Colonic mucosa (tissue), 4 donors: ENCODE measurements at regions not wholly inside any gene's neighbourhood (a gene's known extent, or its start where the extent isn't known, plus 50 kb on each side); places are given as distances from the start of the nearest gene placed in this dataset.

Experiments
- DNase-seq: peaks from one replicate; pipeline ENCODE4 v3.0.0-alpha.2; 2020
- H3K27ac ChIP-seq: fragments of 200-600 bp; one replicate; pipeline ENCODE4 v1.8.0; 2021
- H3K27me3 ChIP-seq: fragments of 200-600 bp; one replicate; pipeline ENCODE4 v1.8.0; 2021
- H3K36me3 ChIP-seq: fragments of 200-600 bp; one replicate; pipeline ENCODE4 v1.8.0; 2021
- H3K4me1 ChIP-seq: fragments of 200-600 bp; one replicate; pipeline ENCODE4 v1.8.0; 2021; ENCODE audit warnings: mild to moderate bottlenecking
- H3K4me3 ChIP-seq: fragments of 200-600 bp; one replicate; pipeline ENCODE4 v1.8.0; 2021
- H3K9ac ChIP-seq, 2 donors: one replicate each; pipeline ENCODE4 v1.7.0; 2013; ENCODE audit warnings: control low read depth in 2 of 2, low read depth in 2 of 2, low read length in 2 of 2
- H3K9me3 ChIP-seq: fragments of 200-600 bp; one replicate; pipeline ENCODE4 v1.8.0; 2021
- CTCF ChIP-seq: fragments of 200-600 bp; IDR thresholded peaks from one replicate; pipeline ENCODE4 v1.8.0; 2022; ENCODE audit warnings: antibody characterized with exemption, mild to moderate bottlenecking
- intact Hi-C: fragments of 100-400 bp; cut with DNase I; formaldehyde crosslinking; loops from one replicate; pipeline ENCODE4 v1.14.1; 2022
- donor health status: healthy.
- donor health status: DM: no; HTN: no; CAD: no.
- donor health status: DM: no; HTN: no; CAD: no.

- H3K9me3 ChIP-seq, result no peaks in the 10 kb centered on the region
- intact Hi-C loops, result no loop called here
Measured at GRCh38 chr13:87944038-87944437, 272.9 kb downstream of the SLITRK5 start.

GRCh38 chr13:87952377-87952776 lies 281.2 kb downstream of the SLITRK5 start:
- H3K4me1 ChIP-seq, result no peaks in the 10 kb centered on the region
- H3K9ac ChIP-seq, result no peak overlapping the region
- H3K36me3 ChIP-seq, result no peaks in the 10 kb centered on the region
- no peak for DNase-seq
- no peak overlapping the region for H3K27ac ChIP-seq
- no peak for TF ChIP-seq CTCF
- intact Hi-C loops, result no loop called here
- H3K27me3 ChIP-seq, result no peaks in the 10 kb centered on the region
- H3K4me3 ChIP-seq, result no peak overlapping the region
- no peaks in the 10 kb centered on the region for H3K9me3 ChIP-seq

More at GRCh38 chr13:87944038-87944437, 272.9 kb downstream of the SLITRK5 start:
- Histone ChIP-seq H3K4me3 (no peak overlapping the region), H3K36me3 (no peaks in the 10 kb centered on the region), H3K27ac (no peak overlapping the region), H3K9ac (no peak overlapping the region), H3K27me3 (no peaks in the 10 kb centered on the region), H3K4me1 (no peaks in the 10 kb centered on the region)
- DNase-seq, result no peak
- TF ChIP-seq CTCF, result no peak

- H3K4me3 ChIP-seq, result no peak overlapping the region
- intact Hi-C loops, result no loop called here
- no peaks in the 10 kb centered on the region for H3K9me3 ChIP-seq
- H3K27ac ChIP-seq, result no peak overlapping the region
- H3K9ac ChIP-seq, result no peak overlapping the region
- no peak for DNase-seq
- no peaks in the 10 kb centered on the region for H3K27me3 ChIP-seq
- H3K4me1 ChIP-seq, result no peaks in the 10 kb centered on the region
- no peaks in the 10 kb centered on the region for H3K36me3 ChIP-seq
- TF ChIP-seq CTCF, result no peak
Measured at GRCh38 chr13:87953381-87953780, 282.2 kb downstream of the SLITRK5 start.

- H3K27ac ChIP-seq, result no peak overlapping the region
- no peak for TF ChIP-seq CTCF
- H3K9me3 ChIP-seq, result no peaks in the 10 kb centered on the region
- H3K27me3 ChIP-seq, result no peaks in the 10 kb centered on the region
- intact Hi-C loops, result no loop called here
- no peaks in the 10 kb centered on the region for H3K36me3 ChIP-seq
- no peak overlapping the region for H3K4me3 ChIP-seq
- no peak for DNase-seq
- no peak overlapping the region for H3K9ac ChIP-seq
- H3K4me1 ChIP-seq, result no peaks in the 10 kb centered on the region
Measured at GRCh38 chr13:87954091-87954490, 282.9 kb downstream of the SLITRK5 start.

- Histone ChIP-seq H3K36me3 (no peaks in the 10 kb centered on the region), H3K27me3 (no peaks in the 10 kb centered on the region), H3K9me3 (no peaks in the 10 kb centered on the region), H3K9ac (no peak overlapping the region), H3K4me1 (no peaks in the 10 kb centered on the region), H3K27ac (no peak overlapping the region), H3K4me3 (no peak overlapping the region)
- intact Hi-C loops, result no loop called here
- no peak for DNase-seq
- TF ChIP-seq CTCF, result no peak
Measured at GRCh38 chr13:87961546-87961945, 290.4 kb downstream of the SLITRK5 start.

GRCh38 chr13:87972568-87972967 lies 301.4 kb downstream of the SLITRK5 start:
- H3K27ac ChIP-seq, result no peak overlapping the region
- no peak for DNase-seq
- H3K4me3 ChIP-seq, result no peak overlapping the region
- H3K36me3 ChIP-seq, result no peaks in the 10 kb centered on the region
- H3K27me3 ChIP-seq, result no peaks in the 10 kb centered on the region
- H3K4me1 ChIP-seq, result no peaks in the 10 kb centered on the region
- H3K9me3 ChIP-seq, result no peaks in the 10 kb centered on the region
- no peak for TF ChIP-seq CTCF
- no peak overlapping the region for H3K9ac ChIP-seq
- intact Hi-C loops, result no loop called here
